ELR (cell line): ENCODE measurements at regions not wholly inside any gene's neighbourhood (a gene's known extent, or its start where the extent isn't known, plus 50 kb on each side); places are given as distances from the start of the nearest gene placed in this dataset.

Experiments
- DNase-seq: peaks from one replicate; pipeline ENCODE4 v3.0.0-alpha.2; 2015; ENCODE audit warnings: low read depth

- DNase-seq, result no peak
Measured at GRCh38 chr20:52779125-52779524, 193.0 kb upstream of the TSHZ2 start.

DNA sequence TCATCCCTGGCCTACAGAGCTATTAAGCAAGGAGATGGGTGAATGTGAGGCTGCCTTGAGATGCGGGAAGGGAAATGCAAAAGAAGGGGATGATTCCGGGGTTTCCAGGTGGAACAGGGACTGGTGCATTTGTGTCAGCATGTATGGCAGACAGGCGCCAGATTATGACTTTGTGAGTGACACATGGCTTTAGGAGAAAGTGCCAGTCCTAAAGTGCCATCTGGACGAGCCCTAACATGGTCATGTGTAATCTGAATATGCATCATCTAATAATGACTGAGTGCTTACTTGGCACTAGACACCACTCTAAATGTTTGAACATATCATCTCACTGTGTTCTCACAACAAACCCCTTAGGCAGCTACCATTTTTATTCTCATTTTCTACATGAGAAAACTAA, 195.0 kb upstream of the TSHZ2 start:
- no peak for DNase-seq

DNA sequence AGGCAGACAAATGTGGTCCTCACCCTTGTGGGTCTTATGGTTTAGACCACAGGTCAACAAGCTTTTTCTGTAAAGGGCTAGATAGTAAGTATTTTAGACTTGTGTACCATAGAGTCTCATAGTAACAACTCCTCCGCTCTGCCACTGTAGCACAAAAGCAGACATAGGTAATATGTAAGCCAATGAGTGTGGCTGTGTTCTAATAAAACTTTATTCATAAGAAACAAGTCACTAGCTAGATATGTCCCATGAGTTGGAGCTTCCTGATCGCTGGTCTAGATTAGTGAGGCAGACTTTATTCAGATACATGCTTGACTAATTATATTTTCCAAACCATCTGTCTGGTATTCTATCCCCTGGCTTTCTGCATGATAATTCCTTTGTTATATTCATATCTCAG, 196.4 kb upstream of the TSHZ2 start:
- DNase-seq, result no peak

GRCh38 chr20:52768694-52769093, 203.5 kb upstream of the TSHZ2 start:
- DNase-seq, result no peak

DNA sequence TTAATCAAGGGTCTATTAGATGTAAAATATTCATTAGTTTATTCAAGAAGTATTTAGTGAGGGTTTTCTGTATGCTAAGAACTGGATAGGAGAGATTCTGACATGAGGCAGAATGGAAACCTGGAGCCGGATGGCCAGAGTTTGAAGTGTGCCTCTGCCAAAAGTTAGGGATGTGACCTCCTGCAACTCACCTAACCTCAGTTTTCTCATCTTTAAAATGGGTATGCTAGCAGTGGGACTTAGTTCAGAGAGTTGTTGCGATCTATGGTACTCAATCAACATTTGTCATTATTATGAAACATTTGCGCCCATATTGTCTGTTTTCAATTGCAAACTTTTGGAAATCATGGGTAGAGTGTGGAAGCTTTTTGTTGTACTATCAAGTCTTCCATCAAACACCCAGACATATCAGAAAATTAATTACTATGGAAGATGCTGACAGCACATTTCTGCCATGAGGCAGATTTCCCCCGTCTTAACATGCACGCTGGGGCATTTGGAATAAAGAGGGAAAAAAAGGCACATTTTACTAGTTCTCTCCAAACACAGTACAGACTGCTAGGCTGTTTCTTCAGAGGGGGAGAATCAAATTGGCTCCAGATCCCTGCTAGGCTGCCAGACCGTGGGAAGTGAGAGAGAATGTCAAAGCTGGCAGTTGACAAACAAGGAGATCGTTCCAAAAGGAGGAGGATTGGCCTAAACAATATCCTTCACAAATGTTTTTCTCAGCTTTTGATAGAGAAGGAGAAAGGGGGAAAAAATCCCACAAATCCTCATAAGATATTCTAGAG, 205.3 kb upstream of the TSHZ2 start:
- no peak for DNase-seq

DNA sequence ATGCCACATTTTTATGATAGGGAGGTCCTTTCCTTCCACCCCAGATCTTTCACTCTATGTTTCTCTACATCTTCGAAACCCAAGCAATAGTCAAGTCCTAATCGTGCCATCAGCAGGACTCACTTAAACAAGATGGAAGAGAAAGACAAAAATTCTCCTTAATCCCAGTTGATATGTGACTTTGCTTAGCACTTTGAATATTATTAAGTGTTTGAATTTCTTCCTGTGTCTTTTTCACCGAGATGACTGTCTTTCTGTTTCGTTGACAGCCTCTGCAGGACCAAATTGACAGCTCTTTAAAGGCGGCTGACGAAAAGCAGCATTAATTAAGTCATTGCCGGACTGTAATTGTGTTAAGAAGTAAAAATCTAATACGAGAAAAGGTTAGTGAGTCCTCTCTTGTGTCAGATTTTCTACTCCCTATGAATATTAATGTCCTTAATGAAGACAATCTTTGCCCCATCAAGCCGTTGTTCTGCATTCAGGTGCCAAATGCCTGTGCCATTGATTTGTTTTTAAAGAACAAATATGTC, 208.8 kb upstream of the TSHZ2 start:
- DNase-seq, result no peak

- no peak for DNase-seq
Measured at GRCh38 chr20:52761867-52762266, 210.3 kb upstream of the TSHZ2 start.

DNA sequence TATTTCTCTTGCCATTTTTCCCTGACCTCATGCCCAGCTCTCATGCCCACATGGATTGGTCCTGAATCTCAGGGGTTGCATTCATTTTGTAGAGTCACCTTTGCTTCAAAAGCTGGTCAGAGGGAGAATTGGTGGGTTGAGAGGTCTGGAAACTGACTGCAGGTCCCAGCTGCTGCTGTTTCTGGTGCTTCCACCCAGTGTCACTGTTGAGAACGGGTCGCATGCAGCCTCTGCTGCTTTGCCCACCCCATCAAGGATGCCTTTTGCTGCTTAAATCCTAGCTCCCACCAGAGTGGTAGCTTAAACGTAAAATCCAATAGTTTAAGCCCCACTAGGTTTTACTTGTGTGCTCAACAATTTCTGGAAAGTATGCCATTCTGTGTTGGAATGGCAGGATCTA, 211.4 kb upstream of the TSHZ2 start:
- DNase-seq, result no peak

DNA sequence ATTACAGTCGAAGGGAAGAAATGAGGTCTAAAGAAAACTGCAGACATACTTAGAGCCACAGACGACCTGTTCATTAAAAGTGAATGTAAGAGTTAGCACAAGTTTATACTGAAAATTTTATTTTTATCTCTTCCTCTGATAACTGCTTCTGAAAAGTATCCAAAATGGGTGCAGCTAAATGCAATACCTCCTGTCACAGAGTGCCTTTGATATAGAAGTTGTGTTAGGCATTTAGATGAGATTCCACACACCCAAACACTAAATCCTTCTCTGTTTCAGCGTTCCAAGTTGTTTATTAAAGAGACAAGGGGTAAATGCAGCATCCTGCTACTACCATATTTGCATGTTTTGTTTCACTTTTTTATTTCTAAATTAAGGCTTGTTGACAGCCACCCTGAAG, 214.7 kb upstream of the TSHZ2 start:
- no peak for DNase-seq

- no peak for DNase-seq
Measured at GRCh38 chr20:52755744-52756143, 216.4 kb upstream of the TSHZ2 start.

- no peak for DNase-seq
Measured at GRCh38 chr20:52754366-52754765, 217.8 kb upstream of the TSHZ2 start.

DNA sequence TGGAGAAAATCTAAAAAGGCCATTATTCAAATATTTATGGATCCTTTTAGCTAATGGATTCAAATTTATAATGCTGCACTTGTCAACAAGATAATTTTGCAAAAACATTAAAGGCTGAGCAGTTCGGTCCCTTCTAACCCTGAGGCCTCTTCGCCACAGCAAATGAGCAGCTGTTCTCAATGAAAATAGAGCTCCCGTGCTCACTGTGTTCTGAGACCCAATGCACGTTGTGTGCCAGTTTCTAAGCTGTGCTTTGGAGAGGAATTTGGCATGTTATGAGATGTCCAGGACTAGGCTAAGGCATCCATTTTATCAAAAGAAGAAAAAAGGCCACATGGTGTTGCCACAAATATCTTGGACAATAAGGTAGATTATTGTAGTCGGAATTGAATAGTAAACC, 220.1 kb upstream of the TSHZ2 start:
- DNase-seq, result no peak

- no peak for DNase-seq
Measured at GRCh38 chr20:52751571-52751970, 220.6 kb upstream of the TSHZ2 start.

DNA sequence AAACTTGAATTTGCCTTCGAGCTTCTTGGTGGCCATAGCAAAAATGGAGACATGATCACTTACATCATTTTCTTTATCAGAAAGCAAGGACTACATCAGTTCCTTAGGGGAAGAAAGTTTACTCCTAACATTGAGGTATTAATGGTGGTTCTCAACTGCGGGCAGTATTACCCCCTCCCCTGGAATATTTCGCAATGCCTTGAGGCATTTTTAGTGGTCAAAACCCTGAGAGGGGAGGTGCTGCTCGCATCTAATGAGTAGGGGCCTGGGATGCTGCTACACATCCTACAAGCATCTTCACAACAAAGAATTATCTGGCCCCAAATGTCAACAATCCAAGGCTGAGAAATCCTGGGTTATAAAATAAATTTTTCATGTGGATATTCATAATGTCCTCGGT, 222.2 kb upstream of the TSHZ2 start:
- DNase-seq, result no peak

DNA sequence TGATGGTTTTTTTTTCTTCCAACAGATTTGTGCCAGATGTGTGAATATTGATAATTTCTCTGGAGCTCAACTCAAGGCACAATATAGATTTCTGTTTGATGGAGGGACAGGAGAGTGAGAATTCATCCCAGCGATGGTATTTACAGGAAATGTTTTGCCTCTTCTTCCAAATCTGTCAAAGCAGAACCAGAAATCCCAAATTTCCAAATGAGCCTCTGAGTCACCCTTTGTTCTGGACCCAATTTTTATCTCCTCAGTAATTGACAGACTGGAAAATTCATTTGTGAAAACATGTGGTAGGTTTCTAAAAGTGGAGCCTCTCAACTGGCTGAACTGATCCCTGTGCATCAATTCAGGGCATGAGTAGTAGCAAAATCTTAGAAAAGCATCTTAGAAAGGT, 223.2 kb upstream of the TSHZ2 start:
- no peak for DNase-seq

DNA sequence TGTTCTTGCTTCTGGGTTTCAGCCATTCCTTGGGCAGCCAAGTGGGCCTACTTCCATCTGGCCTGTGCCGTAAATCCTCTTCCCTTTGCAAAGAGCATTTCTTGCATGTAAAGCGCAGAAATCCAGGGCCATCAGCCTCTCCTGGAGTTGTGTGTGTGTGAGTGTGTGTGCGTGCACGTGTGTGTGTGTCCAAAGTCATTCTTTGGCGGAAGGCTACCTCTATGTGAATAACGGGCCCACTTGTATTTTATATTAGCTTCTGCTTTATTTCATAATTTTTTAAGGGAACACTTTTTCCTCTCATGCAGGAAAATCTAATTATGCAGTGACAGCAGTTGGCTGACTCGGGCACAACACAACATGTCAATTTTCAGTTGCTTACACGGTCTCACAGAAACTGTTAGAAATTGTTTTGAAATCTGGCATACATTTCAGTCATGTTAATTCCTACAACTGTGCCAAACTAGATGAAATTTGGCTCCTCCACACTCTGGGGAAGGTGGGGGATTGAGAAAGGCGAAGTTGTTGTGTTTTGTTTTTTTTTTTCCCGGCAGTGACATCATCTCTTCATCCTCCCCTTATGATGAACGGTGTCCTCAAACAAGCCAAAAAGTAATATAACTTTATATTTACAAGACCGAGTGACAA, 223.7 kb upstream of the TSHZ2 start:
- DNase-seq, result no peak

GRCh38 chr20:52747845-52748284, 224.3 kb upstream of the TSHZ2 start:
- peak; percentile 0 for DNase-seq

GRCh38 chr20:52746770-52747169, 225.4 kb upstream of the TSHZ2 start:
- no peak for DNase-seq

GRCh38 chr20:52746190-52746589, 226.0 kb upstream of the TSHZ2 start:
- DNase-seq, result no peak

DNA sequence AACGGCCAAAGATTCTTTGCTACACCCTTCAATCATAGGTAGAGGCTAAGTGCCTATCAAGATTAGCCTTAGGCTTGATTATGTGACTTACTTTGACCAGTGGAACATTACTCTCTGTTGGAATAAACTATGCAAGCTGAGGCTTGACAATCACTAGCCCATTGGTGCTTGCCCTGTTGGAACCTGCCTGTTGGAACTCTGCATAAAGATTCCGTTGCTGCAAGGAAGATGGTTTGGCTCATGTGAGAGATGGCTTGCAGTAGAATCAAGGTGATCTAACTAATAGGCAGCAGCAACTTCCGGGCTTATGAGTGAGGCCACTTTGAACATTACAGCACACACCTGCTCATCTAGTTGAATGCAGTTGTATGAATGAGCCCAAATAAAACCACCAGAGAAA, 227.7 kb upstream of the TSHZ2 start:
- DNase-seq, result no peak

DNA sequence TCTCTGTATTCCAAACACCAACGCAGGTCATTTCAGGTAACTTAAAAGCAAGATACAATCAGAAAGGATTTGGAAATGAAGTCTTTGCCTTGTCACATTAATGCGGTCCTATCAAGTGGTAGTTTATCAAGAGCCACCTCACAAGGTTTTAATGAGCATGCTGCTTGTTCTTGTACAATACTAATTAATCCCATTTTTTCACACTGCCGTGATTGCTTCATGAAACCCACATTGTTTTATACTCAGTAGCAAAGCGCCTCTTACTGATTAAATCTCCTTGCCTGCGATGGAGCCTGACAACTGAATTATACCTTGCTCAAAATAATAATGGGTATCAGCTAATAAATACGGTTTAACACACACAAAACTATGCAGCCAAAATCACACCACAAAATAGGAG, 234.1 kb upstream of the TSHZ2 start:
- no peak for DNase-seq

DNA sequence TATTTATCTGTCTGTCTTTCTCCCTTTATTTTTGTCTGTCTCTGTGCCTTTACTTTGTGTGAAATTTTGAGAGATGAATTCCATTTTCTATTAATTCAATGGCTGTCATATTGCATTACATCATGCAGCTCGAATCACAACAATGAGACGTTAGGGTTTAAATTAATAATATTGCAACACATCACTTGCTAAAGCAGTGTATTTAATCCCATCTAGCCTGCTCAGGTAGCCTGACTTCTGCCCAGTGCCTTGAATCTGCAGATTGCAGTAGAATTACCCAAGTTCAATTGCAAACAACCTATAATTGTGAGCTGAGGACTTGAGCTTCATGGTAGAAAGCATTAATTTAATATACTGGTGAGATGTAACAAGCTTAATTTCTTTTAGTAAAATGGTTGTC, 235.7 kb upstream of the TSHZ2 start:
- no peak for DNase-seq

GRCh38 chr20:52731093-52731492, 241.1 kb upstream of the TSHZ2 start:
- DNase-seq, result no peak
